ENCODE measurements at regions not wholly inside any gene's neighbourhood (a gene's known extent, or its start where the extent isn't known, plus 50 kb on each side); places are given as distances from the start of the nearest gene placed in this dataset.
"Not testable (repeated sequence)": the region's sequence is repeated elsewhere in the genome, so short reads cannot be mapped to it uniquely, and the experiment has no call there.

DNA sequence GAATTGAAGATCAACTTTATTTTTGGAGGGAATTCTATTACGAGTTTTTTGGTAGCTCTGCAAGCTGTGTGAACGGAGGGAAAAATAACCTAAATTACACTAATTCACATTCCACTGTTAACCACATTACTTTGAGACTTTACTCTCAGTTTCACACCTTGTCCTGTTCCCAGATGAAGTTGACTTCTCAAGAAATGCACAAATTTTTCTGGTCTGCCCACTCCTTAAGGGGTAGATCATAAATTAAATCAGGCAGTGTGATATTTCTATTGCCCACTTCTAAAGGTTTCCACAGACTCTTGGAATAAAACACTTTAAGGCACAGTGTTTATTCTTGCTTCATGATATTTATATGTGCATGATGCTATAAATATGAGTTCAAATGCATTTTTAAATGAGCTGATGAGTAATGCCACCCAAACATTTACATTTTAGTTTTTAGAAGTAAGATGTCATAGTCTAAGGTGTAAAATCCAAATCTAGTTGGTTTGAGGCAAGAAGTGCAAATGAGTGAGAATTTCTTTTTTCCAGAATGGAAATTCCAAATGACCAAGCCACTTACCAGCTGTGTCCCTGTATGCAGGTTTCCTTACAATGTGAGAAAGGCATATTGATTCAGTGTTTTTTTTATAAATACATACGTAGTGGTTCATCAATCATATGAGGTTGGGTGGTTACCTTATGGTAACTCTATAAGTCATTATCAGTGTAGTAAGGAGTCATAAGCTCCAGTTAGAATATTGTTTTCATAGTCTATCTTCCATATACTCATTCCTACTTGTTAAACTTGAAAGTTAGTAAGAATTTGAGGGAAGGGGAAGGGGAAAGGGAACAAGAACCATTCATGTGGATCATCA, 437.7 kb upstream of the MEF2C start:
- Histone ChIP-seq H3K4me2 (no peak overlapping the region), H3K4me1 (ENCODE audit: insufficient read depth) (no peaks in the 10 kb centered on the region), H3K9me2 (replicated peaks; ENCODE audit: insufficient read depth) (no peaks in the 10 kb centered on the region), H4K20me1 (ENCODE audit: insufficient read depth, poor library complexity, severe bottlenecking) (no peaks in the 10 kb centered on the region), H2AFZ (no peak overlapping the region), H3K36me3 (replicated peaks; ENCODE audit: insufficient read depth, low read depth) (no peaks in the 10 kb centered on the region), H3K27ac (no peak overlapping the region), H3K9me3 (ENCODE audit: low read depth) (no peaks in the 10 kb centered on the region), H3K27me3 (no peaks in the 10 kb centered on the region), H3K79me2 (no peaks in the 10 kb centered on the region), H3K4me3 (no peak overlapping the region)
- WGBS (ENCODE audit: low lambda C conversion rate, missing lambda C conversion rate): 88% methylated on average over 3 of the region's 3 CpGs
- no peak for DNase-seq (ENCODE audit: low spot score)
- TF ChIP-seq, protein P1, sequence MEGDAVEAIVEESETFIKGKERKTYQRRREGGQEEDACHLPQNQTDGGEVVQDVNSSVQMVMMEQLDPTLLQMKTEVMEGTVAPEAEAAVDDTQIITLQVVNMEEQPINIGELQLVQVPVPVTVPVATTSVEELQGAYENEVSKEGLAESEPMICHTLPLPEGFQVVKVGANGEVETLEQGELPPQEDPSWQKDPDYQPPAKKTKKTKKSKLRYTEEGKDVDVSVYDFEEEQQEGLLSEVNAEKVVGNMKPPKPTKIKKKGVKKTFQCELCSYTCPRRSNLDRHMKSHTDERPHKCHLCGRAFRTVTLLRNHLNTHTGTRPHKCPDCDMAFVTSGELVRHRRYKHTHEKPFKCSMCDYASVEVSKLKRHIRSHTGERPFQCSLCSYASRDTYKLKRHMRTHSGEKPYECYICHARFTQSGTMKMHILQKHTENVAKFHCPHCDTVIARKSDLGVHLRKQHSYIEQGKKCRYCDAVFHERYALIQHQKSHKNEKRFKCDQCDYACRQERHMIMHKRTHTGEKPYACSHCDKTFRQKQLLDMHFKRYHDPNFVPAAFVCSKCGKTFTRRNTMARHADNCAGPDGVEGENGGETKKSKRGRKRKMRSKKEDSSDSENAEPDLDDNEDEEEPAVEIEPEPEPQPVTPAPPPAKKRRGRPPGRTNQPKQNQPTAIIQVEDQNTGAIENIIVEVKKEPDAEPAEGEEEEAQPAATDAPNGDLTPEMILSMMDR (IDR thresholded peaks at IDR 0.05; ENCODE audit: poor library complexity): no peak
- no peak for TF ChIP-seq EZH2phosphoT487 (IDR thresholded peaks at IDR 0.05; ENCODE audit: low read depth, severe bottlenecking, unreplicated experiment)
- no peak for TF ChIP-seq EZH2 (IDR thresholded peaks at IDR 0.05; ENCODE audit: borderline replicate concordance)

DNA sequence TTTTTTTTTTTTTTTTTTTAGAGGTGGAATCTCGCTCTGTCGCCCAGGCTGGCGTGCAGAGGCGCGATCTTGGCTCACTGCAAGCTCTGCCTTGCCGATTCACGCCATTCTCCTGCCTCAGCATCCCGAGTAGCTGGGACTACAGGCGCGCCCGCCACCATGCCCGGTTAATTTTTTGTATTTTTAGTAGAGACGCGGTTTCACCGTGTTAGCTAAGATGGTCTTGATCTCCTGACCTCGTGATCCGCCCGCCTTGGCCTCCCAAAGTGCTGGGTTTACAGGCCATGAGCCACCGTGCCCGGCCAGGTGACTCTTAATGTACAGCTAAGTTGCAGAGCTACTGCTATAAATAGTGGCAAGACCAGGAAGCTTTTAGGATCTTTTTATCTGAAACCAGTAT, 434.9 kb upstream of the MEF2C start:
- DNase-seq (ENCODE audit: low spot score); H3K9me2 ChIP-seq (replicated peaks; ENCODE audit: insufficient read depth); H3K4me3 ChIP-seq; H3K36me3 ChIP-seq (replicated peaks; ENCODE audit: insufficient read depth, low read depth); H3K27me3 ChIP-seq; H3K27ac ChIP-seq; H4K20me1 ChIP-seq (ENCODE audit: insufficient read depth, poor library complexity, severe bottlenecking); H3K9me3 ChIP-seq (ENCODE audit: low read depth); H3K79me2 ChIP-seq; H3K4me2 ChIP-seq; H2AFZ ChIP-seq: not testable (repeated sequence)
- 97% methylated on average over 20 of the region's 20 CpGs for WGBS (ENCODE audit: low lambda C conversion rate, missing lambda C conversion rate)
- peaks cover 17% of the 10 kb centered on the region for H3K4me1 ChIP-seq (ENCODE audit: insufficient read depth)

DNA sequence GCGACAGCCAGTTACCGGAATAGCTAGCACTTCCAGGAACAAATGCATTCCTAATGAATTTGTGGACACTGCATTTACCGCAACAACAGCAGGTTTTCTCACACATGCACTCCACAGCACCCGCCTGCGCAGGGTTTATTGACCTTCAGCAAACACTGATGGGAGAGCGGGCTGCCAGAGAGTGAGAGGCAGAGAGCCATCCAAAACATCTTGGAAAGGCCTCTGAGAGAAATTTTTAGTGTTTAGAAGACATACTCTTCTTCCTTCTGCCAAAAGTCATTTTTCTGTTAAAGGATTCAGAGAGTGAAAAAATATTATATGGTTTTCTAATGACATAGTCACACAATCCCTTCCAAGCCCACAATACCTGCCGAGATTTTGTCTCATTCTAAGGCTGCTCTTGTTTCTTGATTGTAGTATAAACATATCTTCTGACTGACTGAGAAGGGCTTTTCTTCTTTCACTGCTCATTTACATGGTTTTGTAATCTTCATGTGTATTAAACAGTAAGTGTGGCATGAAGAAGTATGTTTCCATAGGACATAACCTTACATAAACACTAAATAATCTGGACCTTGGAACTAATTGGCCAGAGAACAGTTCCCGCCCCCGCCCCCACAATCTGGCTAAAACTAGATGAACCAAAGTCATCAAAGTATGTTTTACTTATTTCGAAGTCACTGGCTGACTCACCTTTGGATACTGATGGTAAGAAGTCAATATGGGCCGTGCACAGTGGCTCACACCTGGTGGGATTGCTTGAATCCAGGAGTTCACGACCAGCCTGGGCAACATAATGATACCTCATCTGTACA, 432.5 kb upstream of the MEF2C start:
- Histone ChIP-seq H2AFZ (no peak overlapping the region), H3K36me3 (replicated peaks; ENCODE audit: insufficient read depth, low read depth) (no peaks in the 10 kb centered on the region), H3K27ac (peak overlapping the region; percentile 73), H3K79me2 (no peaks in the 10 kb centered on the region), H3K4me1 (ENCODE audit: insufficient read depth) (peaks cover 17% of the 10 kb centered on the region), H3K4me2 (peak overlapping the region; percentile 48), H3K9me3 (ENCODE audit: low read depth) (no peaks in the 10 kb centered on the region), H4K20me1 (ENCODE audit: insufficient read depth, poor library complexity, severe bottlenecking) (no peaks in the 10 kb centered on the region), H3K27me3 (no peaks in the 10 kb centered on the region), H3K9me2 (replicated peaks; ENCODE audit: insufficient read depth) (no peaks in the 10 kb centered on the region), H3K4me3 (no peak overlapping the region)
- peak; percentile 41 for DNase-seq (ENCODE audit: low spot score)
- TF ChIP-seq, protein P1 (IDR thresholded peaks at IDR 0.05; ENCODE audit: poor library complexity): no peak
- WGBS (ENCODE audit: low lambda C conversion rate, missing lambda C conversion rate): 56% methylated on average over 12 of the region's 12 CpGs
